ENCODE measurements at regions not wholly inside any gene's neighbourhood (a gene's known extent, or its start where the extent isn't known, plus 50 kb on each side); places are given as distances from the start of the nearest gene placed in this dataset.

DNA sequence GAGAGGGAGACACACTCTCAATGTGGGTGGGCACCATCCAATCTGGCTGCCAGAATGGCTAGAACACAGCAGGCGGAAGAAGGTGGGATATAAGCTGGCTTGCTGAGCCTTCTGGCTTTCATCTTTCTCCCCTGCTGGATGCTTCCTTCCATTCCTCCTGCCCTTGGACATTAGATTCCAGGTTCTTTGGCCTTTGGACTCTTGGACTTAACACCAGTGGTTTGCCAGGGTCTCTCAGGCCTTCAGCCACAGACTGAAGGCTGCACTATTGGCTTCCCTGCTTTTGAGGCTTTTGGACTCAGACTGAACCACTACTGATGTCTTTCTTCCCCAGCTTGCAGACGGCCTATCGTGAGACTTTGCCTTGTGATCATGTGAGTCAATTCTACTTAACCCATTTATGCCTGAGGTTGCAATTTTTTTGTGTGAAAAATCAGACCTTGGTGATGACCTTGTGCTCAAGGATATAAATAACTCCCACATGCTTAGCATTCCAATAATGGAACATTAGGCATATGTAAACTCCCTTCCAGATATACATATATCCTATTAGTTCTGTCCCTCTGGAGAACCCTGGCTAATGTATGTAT lies 56.7 kb upstream of the CD55 start:
- TF ChIP-seq ZNF610 (tag by site-specific recombination; IDR thresholded peaks at IDR 0.05; ENCODE audit: borderline replicate concordance) (no peak), KLF1 (tag by site-specific recombination; IDR thresholded peaks at IDR 0.05) (no peak)
- TF ChIP-seq, protein P1, sequence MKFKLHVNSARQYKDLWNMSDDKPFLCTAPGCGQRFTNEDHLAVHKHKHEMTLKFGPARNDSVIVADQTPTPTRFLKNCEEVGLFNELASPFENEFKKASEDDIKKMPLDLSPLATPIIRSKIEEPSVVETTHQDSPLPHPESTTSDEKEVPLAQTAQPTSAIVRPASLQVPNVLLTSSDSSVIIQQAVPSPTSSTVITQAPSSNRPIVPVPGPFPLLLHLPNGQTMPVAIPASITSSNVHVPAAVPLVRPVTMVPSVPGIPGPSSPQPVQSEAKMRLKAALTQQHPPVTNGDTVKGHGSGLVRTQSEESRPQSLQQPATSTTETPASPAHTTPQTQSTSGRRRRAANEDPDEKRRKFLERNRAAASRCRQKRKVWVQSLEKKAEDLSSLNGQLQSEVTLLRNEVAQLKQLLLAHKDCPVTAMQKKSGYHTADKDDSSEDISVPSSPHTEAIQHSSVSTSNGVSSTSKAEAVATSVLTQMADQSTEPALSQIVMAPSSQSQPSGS (tag by site-specific recombination; IDR thresholded peaks at IDR 0.05; ENCODE audit: low read depth) = no peak
- Histone ChIP-seq H3K36me3 (ENCODE audit: control insufficient read depth in 2 of 2, insufficient read depth in 1 of 2, low read length in 2 of 2) (no peaks in the 10 kb centered on the region), H3K9me3 (ENCODE audit: control insufficient read depth, insufficient read depth, low read depth, low read length) (no peaks in the 10 kb centered on the region), H3K4me3 (ENCODE audit: low read depth, low read length) (no peak overlapping the region), H3K27ac (ENCODE audit: extremely low read depth, low read depth, low read length) (no peak overlapping the region), H3K4me1 (ENCODE audit: control insufficient read depth, insufficient read depth, low read length) (no peaks in the 10 kb centered on the region)
- ChIA-PET POLR2A (interaction anchor here (0.7 kb wide), 1 partner anchor 140 kb away, joined by 4 read pairs; no protein-coding TSS in a partner anchor), CTCF (no interaction called here)

DNA sequence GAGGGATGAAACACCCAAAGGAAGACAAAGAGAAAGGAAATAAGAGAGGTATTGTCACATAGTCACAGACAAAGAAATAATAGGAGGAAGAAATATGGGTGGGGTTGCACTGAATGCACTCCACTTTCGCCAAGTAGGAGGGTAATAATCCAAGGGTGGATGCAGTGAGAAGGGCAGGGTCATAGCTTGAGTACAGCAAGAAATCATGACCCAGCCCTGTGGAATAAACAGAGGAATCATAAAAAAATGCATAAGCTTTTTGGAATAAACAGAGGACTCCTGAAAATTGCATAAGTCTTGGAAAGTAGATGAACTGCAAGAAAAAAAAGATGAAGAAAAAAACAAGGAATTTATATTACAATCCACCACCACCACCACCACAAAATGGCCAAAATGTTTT lies 53.1 kb upstream of the CD55 start:
- POLR2A ChIA-PET = no interaction called here
- CTCF ChIA-PET = no interaction called here

More for the DNA sequence above, 53.1 kb upstream of the CD55 start:
- H3K4me3 ChIP-seq (ENCODE audit: low read depth, low read length) = no peak overlapping the region
- TF ChIP-seq, protein P2, sequence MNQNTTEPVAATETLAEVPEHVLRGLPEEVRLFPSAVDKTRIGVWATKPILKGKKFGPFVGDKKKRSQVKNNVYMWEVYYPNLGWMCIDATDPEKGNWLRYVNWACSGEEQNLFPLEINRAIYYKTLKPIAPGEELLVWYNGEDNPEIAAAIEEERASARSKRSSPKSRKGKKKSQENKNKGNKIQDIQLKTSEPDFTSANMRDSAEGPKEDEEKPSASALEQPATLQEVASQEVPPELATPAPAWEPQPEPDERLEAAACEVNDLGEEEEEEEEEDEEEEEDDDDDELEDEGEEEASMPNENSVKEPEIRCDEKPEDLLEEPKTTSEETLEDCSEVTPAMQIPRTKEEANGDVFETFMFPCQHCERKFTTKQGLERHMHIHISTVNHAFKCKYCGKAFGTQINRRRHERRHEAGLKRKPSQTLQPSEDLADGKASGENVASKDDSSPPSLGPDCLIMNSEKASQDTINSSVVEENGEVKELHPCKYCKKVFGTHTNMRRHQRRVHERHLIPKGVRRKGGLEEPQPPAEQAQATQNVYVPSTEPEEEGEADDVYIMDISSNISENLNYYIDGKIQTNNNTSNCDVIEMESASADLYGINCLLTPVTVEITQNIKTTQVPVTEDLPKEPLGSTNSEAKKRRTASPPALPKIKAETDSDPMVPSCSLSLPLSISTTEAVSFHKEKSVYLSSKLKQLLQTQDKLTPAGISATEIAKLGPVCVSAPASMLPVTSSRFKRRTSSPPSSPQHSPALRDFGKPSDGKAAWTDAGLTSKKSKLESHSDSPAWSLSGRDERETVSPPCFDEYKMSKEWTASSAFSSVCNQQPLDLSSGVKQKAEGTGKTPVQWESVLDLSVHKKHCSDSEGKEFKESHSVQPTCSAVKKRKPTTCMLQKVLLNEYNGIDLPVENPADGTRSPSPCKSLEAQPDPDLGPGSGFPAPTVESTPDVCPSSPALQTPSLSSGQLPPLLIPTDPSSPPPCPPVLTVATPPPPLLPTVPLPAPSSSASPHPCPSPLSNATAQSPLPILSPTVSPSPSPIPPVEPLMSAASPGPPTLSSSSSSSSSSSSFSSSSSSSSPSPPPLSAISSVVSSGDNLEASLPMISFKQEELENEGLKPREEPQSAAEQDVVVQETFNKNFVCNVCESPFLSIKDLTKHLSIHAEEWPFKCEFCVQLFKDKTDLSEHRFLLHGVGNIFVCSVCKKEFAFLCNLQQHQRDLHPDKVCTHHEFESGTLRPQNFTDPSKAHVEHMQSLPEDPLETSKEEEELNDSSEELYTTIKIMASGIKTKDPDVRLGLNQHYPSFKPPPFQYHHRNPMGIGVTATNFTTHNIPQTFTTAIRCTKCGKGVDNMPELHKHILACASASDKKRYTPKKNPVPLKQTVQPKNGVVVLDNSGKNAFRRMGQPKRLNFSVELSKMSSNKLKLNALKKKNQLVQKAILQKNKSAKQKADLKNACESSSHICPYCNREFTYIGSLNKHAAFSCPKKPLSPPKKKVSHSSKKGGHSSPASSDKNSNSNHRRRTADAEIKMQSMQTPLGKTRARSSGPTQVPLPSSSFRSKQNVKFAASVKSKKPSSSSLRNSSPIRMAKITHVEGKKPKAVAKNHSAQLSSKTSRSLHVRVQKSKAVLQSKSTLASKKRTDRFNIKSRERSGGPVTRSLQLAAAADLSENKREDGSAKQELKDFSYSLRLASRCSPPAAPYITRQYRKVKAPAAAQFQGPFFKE (tag by site-specific recombination; IDR thresholded peaks at IDR 0.05; ENCODE audit: borderline replicate concordance) = no peak
- TF ChIP-seq ZNF350 (tag by site-specific recombination; IDR thresholded peaks at IDR 0.05) = no peak
- no peak for TF ChIP-seq ZBTB48 (tag by site-specific recombination; IDR thresholded peaks at IDR 0.05)
- no peak for TF ChIP-seq ZNF792 (tag by site-specific recombination; IDR thresholded peaks at IDR 0.05)
- TF ChIP-seq ZNF248 (tag by site-specific recombination; IDR thresholded peaks at IDR 0.05) = no peak
- no peak for TF ChIP-seq GFI1B (tag by site-specific recombination; IDR thresholded peaks at IDR 0.05)
- TF ChIP-seq ZNF473 (tag by site-specific recombination; IDR thresholded peaks at IDR 0.05) = no peak
- TF ChIP-seq, protein P3, sequence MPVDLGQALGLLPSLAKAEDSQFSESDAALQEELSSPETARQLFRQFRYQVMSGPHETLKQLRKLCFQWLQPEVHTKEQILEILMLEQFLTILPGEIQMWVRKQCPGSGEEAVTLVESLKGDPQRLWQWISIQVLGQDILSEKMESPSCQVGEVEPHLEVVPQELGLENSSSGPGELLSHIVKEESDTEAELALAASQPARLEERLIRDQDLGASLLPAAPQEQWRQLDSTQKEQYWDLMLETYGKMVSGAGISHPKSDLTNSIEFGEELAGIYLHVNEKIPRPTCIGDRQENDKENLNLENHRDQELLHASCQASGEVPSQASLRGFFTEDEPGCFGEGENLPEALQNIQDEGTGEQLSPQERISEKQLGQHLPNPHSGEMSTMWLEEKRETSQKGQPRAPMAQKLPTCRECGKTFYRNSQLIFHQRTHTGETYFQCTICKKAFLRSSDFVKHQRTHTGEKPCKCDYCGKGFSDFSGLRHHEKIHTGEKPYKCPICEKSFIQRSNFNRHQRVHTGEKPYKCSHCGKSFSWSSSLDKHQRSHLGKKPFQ (tag by site-specific recombination; IDR thresholded peaks at IDR 0.05) = no peak
- no peak for TF ChIP-seq ZNF239 (tag by site-specific recombination; IDR thresholded peaks at IDR 0.05)
- TF ChIP-seq SP2 (tag by site-specific recombination; IDR thresholded peaks at IDR 0.05) = no peak
- no peak for TF ChIP-seq ZXDB (tag by site-specific recombination; IDR thresholded peaks at IDR 0.05)
- TF ChIP-seq, protein P4, sequence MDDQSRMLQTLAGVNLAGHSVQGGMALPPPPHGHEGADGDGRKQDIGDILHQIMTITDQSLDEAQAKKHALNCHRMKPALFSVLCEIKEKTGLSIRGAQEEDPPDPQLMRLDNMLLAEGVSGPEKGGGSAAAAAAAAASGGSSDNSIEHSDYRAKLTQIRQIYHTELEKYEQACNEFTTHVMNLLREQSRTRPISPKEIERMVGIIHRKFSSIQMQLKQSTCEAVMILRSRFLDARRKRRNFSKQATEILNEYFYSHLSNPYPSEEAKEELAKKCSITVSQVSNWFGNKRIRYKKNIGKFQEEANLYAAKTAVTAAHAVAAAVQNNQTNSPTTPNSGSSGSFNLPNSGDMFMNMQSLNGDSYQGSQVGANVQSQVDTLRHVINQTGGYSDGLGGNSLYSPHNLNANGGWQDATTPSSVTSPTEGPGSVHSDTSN (CRISPR knock-in tag; IDR thresholded peaks at IDR 0.05) = no peak
- TF ChIP-seq ZNF777 (tag by site-specific recombination; IDR thresholded peaks at IDR 0.05; ENCODE audit: borderline replicate concordance) = no peak
- TF ChIP-seq ZNF2 (tag by site-specific recombination; IDR thresholded peaks at IDR 0.05) = no peak
- TF ChIP-seq ZNF654 (tag by site-specific recombination; IDR thresholded peaks at IDR 0.05; ENCODE audit: low read depth) = no peak
- no peak for TF ChIP-seq ZNF521 (tag by site-specific recombination; IDR thresholded peaks at IDR 0.05)
- TF ChIP-seq, protein P5, sequence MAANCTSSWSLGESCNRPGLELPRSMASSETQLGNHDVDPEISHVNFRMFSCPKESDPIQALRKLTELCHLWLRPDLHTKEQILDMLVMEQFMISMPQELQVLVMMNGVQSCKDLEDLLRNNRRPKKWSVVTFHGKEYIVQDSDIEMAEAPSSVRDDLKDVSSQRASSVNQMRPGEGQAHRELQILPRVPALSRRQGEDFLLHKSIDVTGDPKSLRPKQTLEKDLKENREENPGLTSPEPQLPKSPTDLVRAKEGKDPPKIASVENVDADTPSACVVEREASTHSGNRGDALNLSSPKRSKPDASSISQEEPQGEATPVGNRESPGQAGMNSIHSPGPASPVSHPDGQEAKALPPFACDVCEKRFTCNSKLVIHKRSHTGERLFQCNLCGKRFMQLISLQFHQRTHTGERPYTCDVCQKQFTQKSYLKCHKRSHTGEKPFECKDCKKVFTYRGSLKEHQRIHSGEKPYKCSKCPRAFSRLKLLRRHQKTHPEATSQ (tag by site-specific recombination; IDR thresholded peaks at IDR 0.05) = no peak
- no peak for TF ChIP-seq ZNF423 (tag by site-specific recombination; IDR thresholded peaks at IDR 0.05)
- H3K4me1 ChIP-seq (ENCODE audit: control insufficient read depth, insufficient read depth, low read length) = no peaks in the 10 kb centered on the region
- H3K27ac ChIP-seq (ENCODE audit: extremely low read depth, low read depth, low read length) = no peak overlapping the region
- H3K36me3 ChIP-seq (ENCODE audit: control insufficient read depth in 2 of 2, insufficient read depth in 1 of 2, low read length in 2 of 2) = no peaks in the 10 kb centered on the region
- no peaks in the 10 kb centered on the region for H3K9me3 ChIP-seq (ENCODE audit: control insufficient read depth, insufficient read depth, low read depth, low read length)
